Ishikawa (cell line): ENCODE measurements at regions not wholly inside any gene's neighbourhood (a gene's known extent, or its start where the extent isn't known, plus 50 kb on each side); places are given as distances from the start of the nearest gene placed in this dataset.

Source experiments
- CEBPB ChIP-seq: IDR thresholded peaks from 2 replicates; pipeline ENCODE4 v1.6.1; 2012
- CREB1 ChIP-seq: IDR thresholded peaks from 2 replicates; pipeline ENCODE4 v1.6.1; 2012; ENCODE audit warnings: low read depth
- EGR1 ChIP-seq: IDR thresholded peaks from 2 replicates; pipeline ENCODE4 v1.6.1; 2012
- EP300 ChIP-seq: IDR thresholded peaks from 2 replicates; pipeline ENCODE4 v1.6.1; 2012; ENCODE audit warnings: borderline replicate concordance
- FOXM1 ChIP-seq: IDR thresholded peaks from 2 replicates; pipeline ENCODE4 v1.6.1; 2012; ENCODE audit warnings: low read depth, borderline replicate concordance
- NFIC ChIP-seq: IDR thresholded peaks from 2 replicates; pipeline ENCODE4 v1.6.1; 2012
- RAD21 ChIP-seq: IDR thresholded peaks from 2 replicates; pipeline ENCODE4 v1.6.1; 2012; ENCODE audit warnings: low read depth
- TAF1 ChIP-seq: IDR thresholded peaks from 2 replicates; pipeline ENCODE4 v1.6.1; 2012; ENCODE audit warnings: low read depth, mild to moderate bottlenecking
- TCF12 ChIP-seq: IDR thresholded peaks from 2 replicates; pipeline ENCODE4 v1.6.1; 2012; ENCODE audit warnings: low read depth
- TEAD4 ChIP-seq: IDR thresholded peaks from 2 replicates; pipeline ENCODE4 v1.6.1; 2012
- USF1 ChIP-seq: IDR thresholded peaks from 2 replicates; pipeline ENCODE4 v1.6.1; 2012
- YY1 ChIP-seq: IDR thresholded peaks from 2 replicates; pipeline ENCODE4 v1.6.1; 2012; ENCODE audit warnings: low read depth
- ZBTB7A ChIP-seq: IDR thresholded peaks from 2 replicates; pipeline ENCODE4 v1.6.1; 2012; ENCODE audit warnings: low read depth
- TF ChIP-seq, protein P1 (sequence below): IDR thresholded peaks from 2 replicates; pipeline ENCODE4 v1.6.1; 2012; ENCODE audit warnings: low read depth, mild to moderate bottlenecking
- TF ChIP-seq, protein P2 (sequence below): IDR thresholded peaks from 2 replicates; pipeline ENCODE4 v1.6.1; 2012

DNA sequence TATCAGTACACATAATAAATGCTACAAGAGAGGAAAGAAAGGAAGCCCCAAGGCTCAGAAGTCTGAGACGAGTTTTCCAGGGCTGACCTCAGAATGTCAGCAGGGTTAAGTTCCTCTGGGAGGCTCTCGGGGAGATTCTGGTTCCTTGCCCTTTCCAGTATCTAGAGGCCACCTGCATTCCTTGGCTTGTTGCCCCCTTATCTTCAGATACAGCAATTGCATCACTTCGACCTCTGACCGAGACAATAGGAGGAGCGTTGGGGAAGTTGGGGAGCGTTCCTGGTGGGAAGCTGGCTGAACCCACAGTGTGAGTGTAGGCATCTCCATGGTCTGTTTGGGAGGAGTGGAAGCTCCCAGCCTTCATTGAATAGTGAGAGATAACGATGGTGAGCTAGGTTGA lies 72.0 kb upstream of the MTPN start:
- TF ChIP-seq ZBTB7A (no peak), FOXM1 (no peak), EGR1 (no peak), TEAD4 (no peak), CEBPB (no peak), TAF1 (no peak), USF1 (no peak), CREB1 (no peak), RAD21 (no peak), YY1 (no peak), TCF12 (no peak), NFIC (no peak), EP300 (no peak)
- TF ChIP-seq, protein P1, sequence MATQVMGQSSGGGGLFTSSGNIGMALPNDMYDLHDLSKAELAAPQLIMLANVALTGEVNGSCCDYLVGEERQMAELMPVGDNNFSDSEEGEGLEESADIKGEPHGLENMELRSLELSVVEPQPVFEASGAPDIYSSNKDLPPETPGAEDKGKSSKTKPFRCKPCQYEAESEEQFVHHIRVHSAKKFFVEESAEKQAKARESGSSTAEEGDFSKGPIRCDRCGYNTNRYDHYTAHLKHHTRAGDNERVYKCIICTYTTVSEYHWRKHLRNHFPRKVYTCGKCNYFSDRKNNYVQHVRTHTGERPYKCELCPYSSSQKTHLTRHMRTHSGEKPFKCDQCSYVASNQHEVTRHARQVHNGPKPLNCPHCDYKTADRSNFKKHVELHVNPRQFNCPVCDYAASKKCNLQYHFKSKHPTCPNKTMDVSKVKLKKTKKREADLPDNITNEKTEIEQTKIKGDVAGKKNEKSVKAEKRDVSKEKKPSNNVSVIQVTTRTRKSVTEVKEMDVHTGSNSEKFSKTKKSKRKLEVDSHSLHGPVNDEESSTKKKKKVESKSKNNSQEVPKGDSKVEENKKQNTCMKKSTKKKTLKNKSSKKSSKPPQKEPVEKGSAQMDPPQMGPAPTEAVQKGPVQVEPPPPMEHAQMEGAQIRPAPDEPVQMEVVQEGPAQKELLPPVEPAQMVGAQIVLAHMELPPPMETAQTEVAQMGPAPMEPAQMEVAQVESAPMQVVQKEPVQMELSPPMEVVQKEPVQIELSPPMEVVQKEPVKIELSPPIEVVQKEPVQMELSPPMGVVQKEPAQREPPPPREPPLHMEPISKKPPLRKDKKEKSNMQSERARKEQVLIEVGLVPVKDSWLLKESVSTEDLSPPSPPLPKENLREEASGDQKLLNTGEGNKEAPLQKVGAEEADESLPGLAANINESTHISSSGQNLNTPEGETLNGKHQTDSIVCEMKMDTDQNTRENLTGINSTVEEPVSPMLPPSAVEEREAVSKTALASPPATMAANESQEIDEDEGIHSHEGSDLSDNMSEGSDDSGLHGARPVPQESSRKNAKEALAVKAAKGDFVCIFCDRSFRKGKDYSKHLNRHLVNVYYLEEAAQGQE = no peak
- TF ChIP-seq, protein P2, sequence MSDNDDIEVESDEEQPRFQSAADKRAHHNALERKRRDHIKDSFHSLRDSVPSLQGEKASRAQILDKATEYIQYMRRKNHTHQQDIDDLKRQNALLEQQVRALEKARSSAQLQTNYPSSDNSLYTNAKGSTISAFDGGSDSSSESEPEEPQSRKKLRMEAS = no peak

- TF ChIP-seq USF1 (no peak), TAF1 (no peak), CREB1 (no peak), TCF12 (no peak), TEAD4 (no peak), RAD21 (no peak), NFIC (no peak), CEBPB (no peak), EP300 (no peak), EGR1 (no peak), YY1 (no peak), FOXM1 (no peak), ZBTB7A (no peak)
- TF ChIP-seq, protein P1 = no peak
- TF ChIP-seq, protein P2 = no peak
Observed at GRCh38 chr7:136046548-136046947, 69.4 kb upstream of the MTPN start.

DNA sequence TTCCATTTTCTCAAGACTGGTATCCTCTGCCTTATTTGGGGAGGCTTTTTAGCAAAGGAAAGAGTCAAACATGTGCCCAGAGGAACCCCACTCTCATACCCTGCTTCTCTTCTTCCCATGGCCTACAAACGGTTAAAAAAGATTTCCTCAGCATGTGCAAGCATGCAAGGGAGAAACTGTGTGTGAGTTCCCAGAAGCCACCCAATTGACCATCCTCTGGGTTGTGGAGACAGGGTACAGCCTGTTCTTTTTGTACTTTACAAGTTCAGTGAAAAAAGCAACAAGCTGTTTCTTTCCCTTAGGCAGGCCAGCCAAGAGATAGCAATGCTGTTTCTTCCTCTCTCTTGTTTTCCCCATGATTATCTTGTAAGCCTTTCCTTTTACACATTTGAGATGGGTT lies 68.8 kb upstream of the MTPN start:
- no peak for TF ChIP-seq TCF12
- TF ChIP-seq USF1 = no peak

DNA sequence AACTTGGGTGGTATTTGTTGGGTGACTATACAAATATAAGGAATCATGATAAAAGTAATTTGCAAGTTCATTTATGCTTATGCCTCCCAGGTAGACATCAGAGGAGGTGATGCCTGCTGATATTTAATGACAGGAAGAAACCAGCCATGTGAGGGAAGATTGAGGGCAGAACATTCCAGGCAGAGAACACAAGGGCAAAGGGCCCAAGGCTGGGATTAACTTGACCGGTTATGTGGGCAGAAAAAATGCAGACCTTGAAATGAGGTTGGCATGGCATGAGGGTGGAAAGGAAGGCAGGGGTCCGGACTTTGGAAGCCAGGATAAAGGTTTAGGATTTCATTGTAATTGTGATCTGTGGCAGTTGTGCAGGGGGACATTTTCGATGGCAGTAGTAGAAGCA lies 68.0 kb upstream of the MTPN start:
- TF ChIP-seq FOXM1 (no peak), TCF12 (no peak), CREB1 (no peak), EP300 (no peak), RAD21 (no peak), CEBPB (no peak), TAF1 (no peak), NFIC (no peak), EGR1 (no peak), USF1 (no peak), TEAD4 (no peak), ZBTB7A (no peak), YY1 (no peak)
- TF ChIP-seq, protein P2 = no peak
- TF ChIP-seq, protein P1 = no peak
